ENCODE measurements at regions not wholly inside any gene's neighbourhood (a gene's known extent, or its start where the extent isn't known, plus 50 kb on each side); places are given as distances from the start of the nearest gene placed in this dataset.

DNA sequence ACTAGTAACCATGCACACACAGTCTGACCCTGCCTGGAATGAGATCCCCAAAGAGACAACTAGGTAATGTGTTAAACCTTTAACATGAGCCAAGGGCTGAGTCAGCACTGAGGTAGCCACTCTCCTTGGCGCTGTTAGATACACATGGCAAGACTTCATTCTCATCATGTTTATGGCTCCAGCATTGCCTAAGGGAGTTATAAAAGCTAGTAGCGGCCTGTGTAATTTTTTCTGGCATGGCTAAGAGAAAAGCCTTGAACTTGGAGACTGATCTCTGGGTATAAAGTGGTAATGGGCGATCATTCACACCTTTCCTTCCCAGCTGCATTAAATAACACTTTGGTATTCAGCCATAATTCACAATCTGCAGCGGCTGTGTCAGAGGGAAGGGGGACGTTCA lies 779.7 kb upstream of the LRRC4C start:
- no peak for DNase-seq (ENCODE audit: low read depth)
- TF ChIP-seq, protein P1, sequence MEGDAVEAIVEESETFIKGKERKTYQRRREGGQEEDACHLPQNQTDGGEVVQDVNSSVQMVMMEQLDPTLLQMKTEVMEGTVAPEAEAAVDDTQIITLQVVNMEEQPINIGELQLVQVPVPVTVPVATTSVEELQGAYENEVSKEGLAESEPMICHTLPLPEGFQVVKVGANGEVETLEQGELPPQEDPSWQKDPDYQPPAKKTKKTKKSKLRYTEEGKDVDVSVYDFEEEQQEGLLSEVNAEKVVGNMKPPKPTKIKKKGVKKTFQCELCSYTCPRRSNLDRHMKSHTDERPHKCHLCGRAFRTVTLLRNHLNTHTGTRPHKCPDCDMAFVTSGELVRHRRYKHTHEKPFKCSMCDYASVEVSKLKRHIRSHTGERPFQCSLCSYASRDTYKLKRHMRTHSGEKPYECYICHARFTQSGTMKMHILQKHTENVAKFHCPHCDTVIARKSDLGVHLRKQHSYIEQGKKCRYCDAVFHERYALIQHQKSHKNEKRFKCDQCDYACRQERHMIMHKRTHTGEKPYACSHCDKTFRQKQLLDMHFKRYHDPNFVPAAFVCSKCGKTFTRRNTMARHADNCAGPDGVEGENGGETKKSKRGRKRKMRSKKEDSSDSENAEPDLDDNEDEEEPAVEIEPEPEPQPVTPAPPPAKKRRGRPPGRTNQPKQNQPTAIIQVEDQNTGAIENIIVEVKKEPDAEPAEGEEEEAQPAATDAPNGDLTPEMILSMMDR (conservative IDR thresholded peaks at IDR 0.05; ENCODE audit: low read depth, low read length): no peak

GRCh38 chr11:42243385-42243784 lies 783.9 kb upstream of the LRRC4C start:
- H3K4me3 ChIP-seq (ENCODE audit: low read depth, low read length): no peak overlapping the region
- TF ChIP-seq, protein P1 (conservative IDR thresholded peaks at IDR 0.05; ENCODE audit: low read depth, low read length): no peak
- no peak for DNase-seq (ENCODE audit: low read depth)

More for the DNA sequence above, 779.7 kb upstream of the LRRC4C start:
- H3K4me3 ChIP-seq (ENCODE audit: low read depth, low read length): no peak overlapping the region

GRCh38 chr11:42244376-42244775 lies 784.9 kb upstream of the LRRC4C start:
- no peak for DNase-seq (ENCODE audit: low read depth)
- TF ChIP-seq, protein P1 (conservative IDR thresholded peaks at IDR 0.05; ENCODE audit: low read depth, low read length): no peak
- no peak overlapping the region for H3K4me3 ChIP-seq (ENCODE audit: low read depth, low read length)

DNA sequence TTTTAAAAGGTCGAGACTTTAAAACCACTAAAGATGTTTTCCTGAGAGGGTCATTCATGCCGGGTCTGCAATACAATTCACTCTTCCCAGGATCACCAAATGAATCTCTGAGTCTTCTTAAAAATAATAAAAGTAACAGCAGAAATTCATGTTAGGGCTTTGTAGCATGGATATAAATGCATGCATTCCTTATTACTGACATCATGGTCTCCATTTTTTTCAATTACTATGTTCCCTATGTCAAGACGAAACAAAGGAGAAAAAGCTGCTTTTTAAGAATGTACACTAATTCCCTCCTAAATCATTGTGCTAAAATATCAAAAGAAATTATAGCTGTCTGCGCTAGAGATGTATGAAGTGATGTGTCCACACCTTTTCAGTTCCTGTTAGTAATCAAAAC lies 789.9 kb upstream of the LRRC4C start:
- TF ChIP-seq, protein P1 (conservative IDR thresholded peaks at IDR 0.05; ENCODE audit: low read depth, low read length): no peak
- DNase-seq (ENCODE audit: low read depth): no peak
- no peak overlapping the region for H3K4me3 ChIP-seq (ENCODE audit: low read depth, low read length)

GRCh38 chr11:42249956-42250355 lies 790.5 kb upstream of the LRRC4C start:
- no peak for DNase-seq (ENCODE audit: low read depth)
- TF ChIP-seq, protein P1 (conservative IDR thresholded peaks at IDR 0.05; ENCODE audit: low read depth, low read length): no peak

DNA sequence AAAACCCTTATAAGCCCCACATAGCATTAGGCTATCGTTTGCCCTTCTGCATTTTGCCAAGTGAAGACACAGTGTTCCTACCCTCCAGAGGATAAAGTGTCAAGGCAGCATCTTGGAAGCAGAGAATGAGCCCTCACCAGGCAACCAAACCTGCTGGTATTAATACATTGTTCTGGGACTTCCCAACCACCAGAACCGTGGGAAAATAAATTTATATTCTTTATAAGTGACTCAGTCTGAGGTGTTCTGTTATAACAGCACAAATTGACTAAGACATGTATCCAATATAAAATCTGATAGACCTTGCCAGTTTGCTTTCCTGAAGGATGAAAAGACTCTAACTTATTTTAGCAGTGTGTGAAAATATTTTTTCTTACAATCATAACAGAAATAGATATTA lies 792.5 kb upstream of the LRRC4C start:
- TF ChIP-seq, protein P1 (conservative IDR thresholded peaks at IDR 0.05; ENCODE audit: low read depth, low read length): no peak

More at GRCh38 chr11:42249956-42250355, 790.5 kb upstream of the LRRC4C start:
- H3K4me3 ChIP-seq (ENCODE audit: low read depth, low read length): no peak overlapping the region

GRCh38 chr11:42253156-42253555 lies 793.7 kb upstream of the LRRC4C start:
- no peak for DNase-seq (ENCODE audit: low read depth)
- TF ChIP-seq, protein P1 (conservative IDR thresholded peaks at IDR 0.05; ENCODE audit: low read depth, low read length): no peak
- H3K4me3 ChIP-seq (ENCODE audit: low read depth, low read length): no peak overlapping the region

More for the DNA sequence above, 792.5 kb upstream of the LRRC4C start:
- no peak for DNase-seq (ENCODE audit: low read depth)
- no peak overlapping the region for H3K4me3 ChIP-seq (ENCODE audit: low read depth, low read length)
